ENCODE measurements at regions not wholly inside any gene's neighbourhood (a gene's known extent, or its start where the extent isn't known, plus 50 kb on each side); places are given as distances from the start of the nearest gene placed in this dataset.

GRCh38 chr3:56975567-56975966 lies 84.9 kb upstream of the SPATA12 start:
- TF ChIP-seq CTCF (IDR thresholded peaks at IDR 0.05 in 8 of 11, conservative IDR thresholded peaks at IDR 0.05 in 3 of 11), result no peak
- TF ChIP-seq POLR2A (IDR thresholded peaks at IDR 0.05), result no peak

All from spleen (tissue), 7 donors.